DND-41 (cell line): ENCODE measurements at regions not wholly inside any gene's neighbourhood (a gene's known extent, or its start where the extent isn't known, plus 50 kb on each side); places are given as distances from the start of the nearest gene placed in this dataset.

Experiments used
- EZH2 ChIP-seq: IDR thresholded peaks from 3 replicates; pipeline ENCODE4 v1.6.1; 2012; ENCODE audit warnings: borderline replicate concordance, low read depth, mild to moderate bottlenecking, moderate library complexity, low read length, inconsistent platforms; ENCODE audit not compliant: severe bottlenecking
- TF ChIP-seq, protein P1 (sequence below): IDR thresholded peaks from 2 replicates; pipeline ENCODE4 v1.5.1; 2012; ENCODE audit warnings: borderline replicate concordance, low read length, moderate library complexity, mild to moderate bottlenecking; ENCODE audit not compliant: poor library complexity, severe bottlenecking; ENCODE audit errors: extremely low read depth

- TF ChIP-seq, protein P1, sequence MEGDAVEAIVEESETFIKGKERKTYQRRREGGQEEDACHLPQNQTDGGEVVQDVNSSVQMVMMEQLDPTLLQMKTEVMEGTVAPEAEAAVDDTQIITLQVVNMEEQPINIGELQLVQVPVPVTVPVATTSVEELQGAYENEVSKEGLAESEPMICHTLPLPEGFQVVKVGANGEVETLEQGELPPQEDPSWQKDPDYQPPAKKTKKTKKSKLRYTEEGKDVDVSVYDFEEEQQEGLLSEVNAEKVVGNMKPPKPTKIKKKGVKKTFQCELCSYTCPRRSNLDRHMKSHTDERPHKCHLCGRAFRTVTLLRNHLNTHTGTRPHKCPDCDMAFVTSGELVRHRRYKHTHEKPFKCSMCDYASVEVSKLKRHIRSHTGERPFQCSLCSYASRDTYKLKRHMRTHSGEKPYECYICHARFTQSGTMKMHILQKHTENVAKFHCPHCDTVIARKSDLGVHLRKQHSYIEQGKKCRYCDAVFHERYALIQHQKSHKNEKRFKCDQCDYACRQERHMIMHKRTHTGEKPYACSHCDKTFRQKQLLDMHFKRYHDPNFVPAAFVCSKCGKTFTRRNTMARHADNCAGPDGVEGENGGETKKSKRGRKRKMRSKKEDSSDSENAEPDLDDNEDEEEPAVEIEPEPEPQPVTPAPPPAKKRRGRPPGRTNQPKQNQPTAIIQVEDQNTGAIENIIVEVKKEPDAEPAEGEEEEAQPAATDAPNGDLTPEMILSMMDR: no peak
- no peak for TF ChIP-seq EZH2
Measured at GRCh38 chr20:54995553-54995952, 520.2 kb downstream of the DOK5 start.
